Coronary artery (tissue), 2 donors: ENCODE measurements at regions not wholly inside any gene's neighbourhood (a gene's known extent, or its start where the extent isn't known, plus 50 kb on each side); places are given as distances from the start of the nearest gene placed in this dataset.

ENCODE experiments used
- DNase-seq: peaks from one replicate; pipeline ENCODE4 v3.0.0-alpha.2; 2017; ENCODE audit warnings: low spot score
- H3K27ac ChIP-seq, 2 donors: fragments of 200-600 bp; sonication (generic); one replicate each; pipeline ENCODE4 v1.5.1; 2016 to 2019
- H3K4me3 ChIP-seq: fragments of 200-600 bp; sonication (generic); 2 replicates; pipeline ENCODE4 v1.5.1; 2016; ENCODE audit warnings: mild to moderate bottlenecking, moderate library complexity
- CTCF ChIP-seq: fragments of 200-600 bp; sonication (generic); IDR thresholded peaks from one replicate; pipeline ENCODE4 v1.5.1; 2019; ENCODE audit warnings: antibody characterized with exemption

- Histone ChIP-seq H3K4me3 (no peak overlapping the region), H3K27ac (no peak overlapping the region)
- TF ChIP-seq CTCF: no peak
- DNase-seq: no peak
Measured at GRCh38 chr9:81224166-81225081, 464.9 kb downstream of the TLE1 start.

GRCh38 chr9:81214975-81215374 lies 474.4 kb downstream of the TLE1 start:
- Histone ChIP-seq H3K4me3 (no peak overlapping the region), H3K27ac (no peak overlapping the region)
- DNase-seq: no peak
- TF ChIP-seq CTCF: no peak

GRCh38 chr9:81213456-81213855 lies 475.9 kb downstream of the TLE1 start:
- no peak overlapping the region for H3K27ac ChIP-seq
- no peak overlapping the region for H3K4me3 ChIP-seq
- no peak for DNase-seq
- TF ChIP-seq CTCF: no peak

- no peak for TF ChIP-seq CTCF
- no peak overlapping the region for H3K4me3 ChIP-seq
- no peak for DNase-seq
- H3K27ac ChIP-seq: no peak overlapping the region
Measured at GRCh38 chr9:81211741-81212140, 477.6 kb downstream of the TLE1 start.

- H3K27ac ChIP-seq: no peak overlapping the region
- DNase-seq: no peak
- no peak overlapping the region for H3K4me3 ChIP-seq
- no peak for TF ChIP-seq CTCF
Measured at GRCh38 chr9:81207651-81208050, 481.7 kb downstream of the TLE1 start.

- no peak for DNase-seq
- no peak for TF ChIP-seq CTCF
- Histone ChIP-seq H3K27ac (no peak overlapping the region), H3K4me3 (no peak overlapping the region)
Measured at GRCh38 chr9:81202292-81202691, 487.1 kb downstream of the TLE1 start.

GRCh38 chr9:81195206-81195605 lies 494.1 kb downstream of the TLE1 start:
- Histone ChIP-seq H3K4me3 (no peak overlapping the region), H3K27ac (no peak overlapping the region)
- no peak for TF ChIP-seq CTCF
- DNase-seq: no peak
